ENCODE measurements at regions not wholly inside any gene's neighbourhood (a gene's known extent, or its start where the extent isn't known, plus 50 kb on each side); places are given as distances from the start of the nearest gene placed in this dataset.

GRCh38 chr6:169382735-169383134 is 129.1 kb upstream of the THBS2 start:
- TF ChIP-seq CTCF (IDR thresholded peaks at IDR 0.05; ENCODE audit: low read depth, low read length, missing control alignments), result no peak
- in situ Hi-C loops (cut with HindIII; ENCODE audit: low pct_ligation_motif_present, low sequenced_read_pairs), result no loop called here
- no peaks in the 10 kb centered on the region for H3K36me3 ChIP-seq (replicated peaks)
- H3K4me3 ChIP-seq (ENCODE audit: low read depth, low read length), result no peak overlapping the region
- DNase-seq, result no peak
- H3K27me3 ChIP-seq (replicated peaks), result no peaks in the 10 kb centered on the region
- H3K27ac ChIP-seq, result no peak overlapping the region

- Histone ChIP-seq H3K27me3 (replicated peaks) (no peaks in the 10 kb centered on the region), H3K4me3 (ENCODE audit: low read depth, low read length) (no peak overlapping the region), H3K36me3 (replicated peaks) (no peaks in the 10 kb centered on the region), H3K27ac (no peak overlapping the region)
- no peak for TF ChIP-seq CTCF (IDR thresholded peaks at IDR 0.05; ENCODE audit: low read depth, low read length, missing control alignments)
- in situ Hi-C loops (cut with HindIII; ENCODE audit: low pct_ligation_motif_present, low sequenced_read_pairs), result no loop called here
- DNase-seq, result no peak
Observed at GRCh38 chr6:169381988-169382387, 128.3 kb upstream of the THBS2 start.

- Histone ChIP-seq H3K27ac (no peak overlapping the region), H3K27me3 (replicated peaks) (no peaks in the 10 kb centered on the region), H3K36me3 (replicated peaks) (no peaks in the 10 kb centered on the region), H3K4me3 (ENCODE audit: low read depth, low read length) (no peak overlapping the region)
- no peak for TF ChIP-seq CTCF (IDR thresholded peaks at IDR 0.05; ENCODE audit: low read depth, low read length, missing control alignments)
- DNase-seq, result no peak
- in situ Hi-C loops (cut with HindIII; ENCODE audit: low pct_ligation_motif_present, low sequenced_read_pairs), result no loop called here
Observed at GRCh38 chr6:169380493-169380892, 126.8 kb upstream of the THBS2 start.

GRCh38 chr6:169379495-169380070 is 125.9 kb upstream of the THBS2 start:
- in situ Hi-C loops (cut with HindIII; ENCODE audit: low pct_ligation_motif_present, low sequenced_read_pairs), result no loop called here
- H3K36me3 ChIP-seq (replicated peaks), result no peaks in the 10 kb centered on the region
- H3K27ac ChIP-seq, result no peak overlapping the region
- no peak for DNase-seq
- H3K4me3 ChIP-seq (ENCODE audit: low read depth, low read length), result no peak overlapping the region
- TF ChIP-seq CTCF (IDR thresholded peaks at IDR 0.05; ENCODE audit: low read depth, low read length, missing control alignments), result no peak
- H3K27me3 ChIP-seq (replicated peaks), result no peaks in the 10 kb centered on the region

GRCh38 chr6:169378620-169379381 is 125.2 kb upstream of the THBS2 start:
- TF ChIP-seq CTCF (IDR thresholded peaks at IDR 0.05; ENCODE audit: low read depth, low read length, missing control alignments), result no peak
- no peaks in the 10 kb centered on the region for H3K36me3 ChIP-seq (replicated peaks)
- H3K27ac ChIP-seq, result no peak overlapping the region
- no peak for DNase-seq
- H3K4me3 ChIP-seq (ENCODE audit: low read depth, low read length), result no peak overlapping the region
- no peaks in the 10 kb centered on the region for H3K27me3 ChIP-seq (replicated peaks)
- in situ Hi-C loops (cut with HindIII; ENCODE audit: low pct_ligation_motif_present, low sequenced_read_pairs), result no loop called here

Measured in brain microvascular endothelial cell (primary cell).